ENCODE measurements at regions not wholly inside any gene's neighbourhood (a gene's known extent, or its start where the extent isn't known, plus 50 kb on each side); places are given as distances from the start of the nearest gene placed in this dataset.

GRCh38 chr14:29227631-29228030 lies 461.0 kb downstream of the FOXG1 start:
- no peak for DNase-seq (ENCODE audit: extremely low spot score in 2 of 2)
- no peak overlapping the region for H3K4me3 ChIP-seq
- no peaks in the 10 kb centered on the region for H3K36me3 ChIP-seq
- no peaks in the 10 kb centered on the region for H3K27me3 ChIP-seq
- intact Hi-C loops (cut with DNase I), result no loop called here
- no peaks in the 10 kb centered on the region for H3K4me1 ChIP-seq
- TF ChIP-seq POLR2A (IDR thresholded peaks at IDR 0.05) (no peak), POLR2AphosphoS5 (IDR thresholded peaks at IDR 0.05; ENCODE audit: insufficient read depth in 1 of 2, low read depth in 1 of 2) (no peak)
- H3K27ac ChIP-seq, result no peak overlapping the region
- H3K9me3 ChIP-seq, result no peaks in the 10 kb centered on the region

DNA sequence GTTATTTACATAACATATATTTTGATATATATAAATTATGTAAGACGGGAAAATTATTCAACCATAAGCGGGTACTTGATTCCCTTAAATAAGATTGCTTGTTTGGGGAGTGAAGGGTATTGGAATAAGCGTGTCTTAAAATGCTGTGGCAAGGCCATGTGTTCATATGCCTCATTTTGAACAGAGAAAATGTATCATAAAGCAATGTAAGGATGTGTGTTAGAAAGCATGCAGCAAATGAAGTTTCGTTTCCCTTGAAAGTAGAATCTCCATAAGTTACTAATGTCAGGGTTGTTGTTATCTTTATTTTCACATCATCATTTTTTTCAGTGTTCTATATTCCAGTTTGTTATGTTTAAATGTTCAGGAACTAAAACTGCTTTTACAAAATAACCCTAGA lies 465.6 kb downstream of the FOXG1 start:
- intact Hi-C loops (cut with DNase I), result no loop called here
- no peaks in the 10 kb centered on the region for H3K27me3 ChIP-seq
- no peak for DNase-seq (ENCODE audit: extremely low spot score in 2 of 2)
- H3K27ac ChIP-seq, result no peak overlapping the region
- H3K4me3 ChIP-seq, result no peak overlapping the region
- H3K9me3 ChIP-seq, result no peaks in the 10 kb centered on the region
- H3K36me3 ChIP-seq, result no peaks in the 10 kb centered on the region
- TF ChIP-seq, protein P1, sequence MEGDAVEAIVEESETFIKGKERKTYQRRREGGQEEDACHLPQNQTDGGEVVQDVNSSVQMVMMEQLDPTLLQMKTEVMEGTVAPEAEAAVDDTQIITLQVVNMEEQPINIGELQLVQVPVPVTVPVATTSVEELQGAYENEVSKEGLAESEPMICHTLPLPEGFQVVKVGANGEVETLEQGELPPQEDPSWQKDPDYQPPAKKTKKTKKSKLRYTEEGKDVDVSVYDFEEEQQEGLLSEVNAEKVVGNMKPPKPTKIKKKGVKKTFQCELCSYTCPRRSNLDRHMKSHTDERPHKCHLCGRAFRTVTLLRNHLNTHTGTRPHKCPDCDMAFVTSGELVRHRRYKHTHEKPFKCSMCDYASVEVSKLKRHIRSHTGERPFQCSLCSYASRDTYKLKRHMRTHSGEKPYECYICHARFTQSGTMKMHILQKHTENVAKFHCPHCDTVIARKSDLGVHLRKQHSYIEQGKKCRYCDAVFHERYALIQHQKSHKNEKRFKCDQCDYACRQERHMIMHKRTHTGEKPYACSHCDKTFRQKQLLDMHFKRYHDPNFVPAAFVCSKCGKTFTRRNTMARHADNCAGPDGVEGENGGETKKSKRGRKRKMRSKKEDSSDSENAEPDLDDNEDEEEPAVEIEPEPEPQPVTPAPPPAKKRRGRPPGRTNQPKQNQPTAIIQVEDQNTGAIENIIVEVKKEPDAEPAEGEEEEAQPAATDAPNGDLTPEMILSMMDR (IDR thresholded peaks at IDR 0.05), result no peak
- TF ChIP-seq POLR2A (IDR thresholded peaks at IDR 0.05), result no peak
- TF ChIP-seq POLR2AphosphoS5 (IDR thresholded peaks at IDR 0.05; ENCODE audit: insufficient read depth in 1 of 2, low read depth in 1 of 2), result no peak
- no peaks in the 10 kb centered on the region for H3K4me1 ChIP-seq

DNA sequence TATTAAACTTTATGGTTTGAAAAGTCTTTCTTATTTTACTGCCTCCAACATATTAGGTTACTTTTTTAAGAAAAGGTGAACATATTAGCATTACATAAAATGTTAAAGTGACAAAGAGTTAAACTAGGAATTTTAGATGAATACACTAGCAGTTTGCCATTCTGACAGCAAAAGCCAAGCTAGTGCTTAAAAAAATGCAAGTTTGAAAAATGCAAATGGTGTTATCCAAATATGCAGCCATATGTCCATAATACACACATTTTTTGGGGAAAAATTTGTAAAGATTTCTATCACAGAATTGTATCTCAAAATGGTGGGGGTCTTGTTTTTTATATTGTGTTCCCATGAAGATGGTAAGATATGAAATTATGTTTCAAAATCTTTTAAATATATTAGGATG lies 466.1 kb downstream of the FOXG1 start:
- no peak for DNase-seq (ENCODE audit: extremely low spot score in 2 of 2)
- TF ChIP-seq POLR2A (IDR thresholded peaks at IDR 0.05), result no peak
- no peak for TF ChIP-seq POLR2AphosphoS5 (IDR thresholded peaks at IDR 0.05; ENCODE audit: insufficient read depth in 1 of 2, low read depth in 1 of 2)
- TF ChIP-seq, protein P1 (IDR thresholded peaks at IDR 0.05), result no peak
- H3K4me3 ChIP-seq, result no peak overlapping the region
- H3K9me3 ChIP-seq, result no peaks in the 10 kb centered on the region
- no peaks in the 10 kb centered on the region for H3K36me3 ChIP-seq
- no peaks in the 10 kb centered on the region for H3K27me3 ChIP-seq
- H3K27ac ChIP-seq, result no peak overlapping the region
- intact Hi-C loops (cut with DNase I), result no loop called here
- no peaks in the 10 kb centered on the region for H3K4me1 ChIP-seq

- Histone ChIP-seq H3K36me3 (no peaks in the 10 kb centered on the region), H3K27me3 (no peaks in the 10 kb centered on the region), H3K4me1 (no peaks in the 10 kb centered on the region), H3K4me3 (no peak overlapping the region), H3K9me3 (no peaks in the 10 kb centered on the region), H3K27ac (no peak overlapping the region)
- DNase-seq (ENCODE audit: extremely low spot score in 2 of 2), result no peak
- TF ChIP-seq, protein P1 (IDR thresholded peaks at IDR 0.05), result no peak
- TF ChIP-seq POLR2AphosphoS5 (IDR thresholded peaks at IDR 0.05; ENCODE audit: insufficient read depth in 1 of 2, low read depth in 1 of 2) (no peak), POLR2A (IDR thresholded peaks at IDR 0.05) (no peak)
- intact Hi-C loops (cut with DNase I), result no loop called here
Observed at GRCh38 chr14:29233188-29233587, 466.6 kb downstream of the FOXG1 start.

DNA sequence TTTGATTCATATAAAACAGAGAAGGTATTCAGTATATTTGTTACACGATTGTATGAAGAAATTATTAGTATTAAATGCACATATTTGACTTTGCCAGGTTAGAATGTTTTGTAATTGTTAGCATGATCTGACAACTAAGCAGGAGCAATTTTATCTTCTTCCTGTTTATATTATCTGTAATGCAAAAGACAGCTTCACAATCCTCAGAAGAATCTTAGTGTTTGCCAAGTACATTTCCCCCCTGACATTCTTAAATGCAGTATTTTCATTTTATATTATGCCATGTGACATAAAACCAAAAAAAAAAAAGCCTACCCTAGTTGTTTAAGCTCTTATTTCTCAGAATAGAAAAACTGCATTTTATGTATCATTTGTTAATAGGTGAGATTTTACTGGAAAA lies 469.4 kb downstream of the FOXG1 start:
- TF ChIP-seq, protein P1 (IDR thresholded peaks at IDR 0.05), result no peak
- TF ChIP-seq POLR2A (IDR thresholded peaks at IDR 0.05) (no peak), POLR2AphosphoS5 (IDR thresholded peaks at IDR 0.05; ENCODE audit: insufficient read depth in 1 of 2, low read depth in 1 of 2) (no peak)
- DNase-seq (ENCODE audit: extremely low spot score in 2 of 2), result no peak
- intact Hi-C loops (cut with DNase I), result no loop called here

More for the DNA sequence above, 469.4 kb downstream of the FOXG1 start:
- Histone ChIP-seq H3K4me1 (no peaks in the 10 kb centered on the region), H3K4me3 (no peak overlapping the region), H3K27me3 (no peaks in the 10 kb centered on the region), H3K36me3 (no peaks in the 10 kb centered on the region), H3K9me3 (no peaks in the 10 kb centered on the region), H3K27ac (no peak overlapping the region)
